H9 (cell line): ENCODE measurements at regions not wholly inside any gene's neighbourhood (a gene's known extent, or its start where the extent isn't known, plus 50 kb on each side); places are given as distances from the start of the nearest gene placed in this dataset.

Source experiments
- DNase-seq: peaks from one replicate; pipeline ENCODE4 v3.0.0-alpha.2; 2017
- H2AFZ ChIP-seq: one replicate; pipeline ENCODE4 v1.6.1; 2013; ENCODE audit warnings: mild to moderate bottlenecking, low read length, control low read depth, moderate library complexity
- H2AK5ac ChIP-seq: 2 replicates; pipeline ENCODE4 v1.6.1; 2013; ENCODE audit warnings: low read length, control low read depth, mixed read lengths; ENCODE audit not compliant: insufficient read length
- H2BK120ac ChIP-seq: one replicate; pipeline ENCODE4 v1.6.1; 2013; ENCODE audit warnings: low read depth, mild to moderate bottlenecking, low read length, control low read depth, inconsistent platforms; ENCODE audit not compliant: poor library complexity, severe bottlenecking
- H2BK12ac ChIP-seq: 2 replicates; pipeline ENCODE4 v1.6.1; 2013; ENCODE audit warnings: low read length, control low read depth, mixed read lengths, low read depth; ENCODE audit not compliant: insufficient read length
- H2BK15ac ChIP-seq: 2 replicates; pipeline ENCODE4 v1.6.1; 2013; ENCODE audit warnings: low read depth, low read length, control low read depth
- H2BK20ac ChIP-seq: one replicate; pipeline ENCODE4 v1.6.1; 2013; ENCODE audit warnings: low read depth, mild to moderate bottlenecking, low read length, control low read depth, inconsistent platforms; ENCODE audit not compliant: poor library complexity, severe bottlenecking
- H2BK5ac ChIP-seq: 2 replicates; pipeline ENCODE4 v1.6.1; 2013; ENCODE audit warnings: low read length, control low read depth, mixed read lengths; ENCODE audit not compliant: insufficient read length
- H3K14ac ChIP-seq: 2 replicates; pipeline ENCODE4 v1.6.1; 2013; ENCODE audit warnings: low read length, control low read depth; ENCODE audit not compliant: insufficient read depth
- H3K18ac ChIP-seq: 2 replicates; pipeline ENCODE4 v1.6.1; 2013; ENCODE audit warnings: low read depth, mild to moderate bottlenecking, mixed read lengths, low read length, control low read depth; ENCODE audit not compliant: insufficient read length
- H3K23ac ChIP-seq: 2 replicates; pipeline ENCODE4 v1.6.1; 2013; ENCODE audit warnings: low read length, control low read depth, mixed read lengths, low read depth; ENCODE audit not compliant: insufficient read length
- H3K23me2 ChIP-seq: 2 replicates; pipeline ENCODE4 v1.6.1; 2013; ENCODE audit warnings: low read depth, mild to moderate bottlenecking, mixed read lengths, low read length, control low read depth; ENCODE audit not compliant: insufficient read length, poor library complexity, severe bottlenecking
- H3K27ac ChIP-seq: 2 replicates; pipeline ENCODE4 v1.5.1; 2013; ENCODE audit warnings: low read length, control low read depth, mixed read lengths, low read depth; ENCODE audit not compliant: insufficient read length
- H3K27me3 ChIP-seq: 2 replicates; pipeline ENCODE4 v1.6.1; 2013; ENCODE audit warnings: low read length, control low read depth, inconsistent platforms; ENCODE audit not compliant: insufficient read depth
- H3K4ac ChIP-seq: 2 replicates; pipeline ENCODE4 v1.6.1; 2013; ENCODE audit warnings: low read depth, mild to moderate bottlenecking, control low read depth, inconsistent platforms, low read length, moderate library complexity
- H3K4me1 ChIP-seq: 2 replicates; pipeline ENCODE4 v1.6.1; 2013; ENCODE audit warnings: low read length, control low read depth, inconsistent platforms; ENCODE audit not compliant: insufficient read depth
- H3K4me2 ChIP-seq: 2 replicates; pipeline ENCODE4 v1.6.1; 2013; ENCODE audit warnings: low read length, control low read depth, mixed read lengths; ENCODE audit not compliant: insufficient read length, insufficient read depth
- H3K56ac ChIP-seq: 2 replicates; pipeline ENCODE4 v1.6.1; 2013; ENCODE audit warnings: low read depth, mild to moderate bottlenecking, mixed read lengths, low read length, control low read depth; ENCODE audit not compliant: insufficient read length
- H3K79me1 ChIP-seq: 2 replicates; pipeline ENCODE4 v1.6.1; 2013; ENCODE audit warnings: low read depth, mild to moderate bottlenecking, moderate library complexity, low read length, control low read depth, inconsistent platforms; ENCODE audit not compliant: insufficient read depth, poor library complexity, severe bottlenecking
- H3K79me2 ChIP-seq: 2 replicates; pipeline ENCODE4 v1.6.1; 2013; ENCODE audit warnings: low read length, control low read depth, inconsistent platforms; ENCODE audit not compliant: insufficient read depth
- H3K9ac ChIP-seq: 2 replicates; pipeline ENCODE4 v1.6.1; 2013; ENCODE audit warnings: low read length, control low read depth, mixed read lengths; ENCODE audit not compliant: insufficient read length; ENCODE audit errors: extremely low read depth
- H3K9me3 ChIP-seq: one replicate; pipeline ENCODE4 v1.6.1; 2013; ENCODE audit warnings: low read depth, low read length, inconsistent platforms; ENCODE audit not compliant: control insufficient read depth
- H3T11ph ChIP-seq: one replicate; pipeline ENCODE4 v1.6.1; 2013; ENCODE audit warnings: mild to moderate bottlenecking, low read length, control low read depth, inconsistent platforms
- H4K20me1 ChIP-seq: one replicate; pipeline ENCODE4 v1.6.1; 2013; ENCODE audit not compliant: control insufficient read depth, insufficient read length, insufficient read depth
- H4K5ac ChIP-seq: 2 replicates; pipeline ENCODE4 v1.6.1; 2013; ENCODE audit warnings: low read depth, mild to moderate bottlenecking, mixed read lengths, low read length, control low read depth; ENCODE audit not compliant: insufficient read length
- H4K8ac ChIP-seq: replicated peaks from 2 replicates; pipeline ENCODE4 v1.6.1; 2013; ENCODE audit warnings: low read length, control low read depth, mixed read lengths, low read depth; ENCODE audit not compliant: insufficient read length
- H4K91ac ChIP-seq: 2 replicates; pipeline ENCODE4 v1.6.1; 2013; ENCODE audit warnings: low read depth, mild to moderate bottlenecking, moderate library complexity, mixed read lengths, low read length, control low read depth; ENCODE audit not compliant: insufficient read length
- H3K27ac Mint-ChIP-seq, 3 experiments: 2 replicates in 2 of 3; 3 replicates in 1 of 3; pipeline ENCODE4 v1.8.0; 2020 to 2021; ENCODE audit warnings: mixed read lengths in 3 of 3, mild to moderate bottlenecking in 1 of 3, moderate library complexity in 1 of 3
- H3K27me3 Mint-ChIP-seq: 2 replicates; pipeline ENCODE4 v1.8.0; 2021; ENCODE audit warnings: low read depth, mild to moderate bottlenecking, moderate library complexity, mixed read lengths
- H3K36me3 Mint-ChIP-seq, 3 experiments: 2 replicates in 2 of 3; 3 replicates in 1 of 3; pipeline ENCODE4 v1.8.0; 2020 to 2021; ENCODE audit warnings: low read depth in 3 of 3, mixed read lengths in 3 of 3; ENCODE audit not compliant: insufficient read depth in 1 of 3
- H3K4me1 Mint-ChIP-seq, 2 experiments: 2 replicates each; pipeline ENCODE4 v1.8.0; 2020; ENCODE audit warnings: mixed read lengths in 2 of 2
- H3K4me3 Mint-ChIP-seq, 2 experiments: 2 replicates in 1 of 2; 3 replicates in 1 of 2; pipeline ENCODE4 v1.8.0; 2020 to 2021; ENCODE audit warnings: mild to moderate bottlenecking in 2 of 2, mixed read lengths in 2 of 2, moderate library complexity in 1 of 2
- H3K9me3 Mint-ChIP-seq, 2 experiments: 2 replicates in 1 of 2; 3 replicates in 1 of 2; pipeline ENCODE4 v1.8.0; 2020; ENCODE audit warnings: mild to moderate bottlenecking in 2 of 2, mixed read lengths in 2 of 2, moderate library complexity in 1 of 2
- WGBS: extraction: QIAGEN DNeasy Blood & Tissue Kit; methylation state at CpG from one replicate; pipeline ENCODE4 v1.1.7; 2013; ENCODE audit warnings: missing lambda C conversion rate, low lambda C conversion rate, mixed read lengths; ENCODE audit not compliant: insufficient read length; ENCODE audit errors: extremely low coverage; 5-methylcytosine and 5-hydroxymethylcytosine counted together
- TF ChIP-seq, protein P1 (sequence below): fragments of 200-600 bp; sonication (generic); conservative IDR thresholded peaks from 3 replicates; pipeline ENCODE4 v1.8.0; 2021; ENCODE audit warnings: antibody characterized with exemption, mild to moderate bottlenecking

DNA sequence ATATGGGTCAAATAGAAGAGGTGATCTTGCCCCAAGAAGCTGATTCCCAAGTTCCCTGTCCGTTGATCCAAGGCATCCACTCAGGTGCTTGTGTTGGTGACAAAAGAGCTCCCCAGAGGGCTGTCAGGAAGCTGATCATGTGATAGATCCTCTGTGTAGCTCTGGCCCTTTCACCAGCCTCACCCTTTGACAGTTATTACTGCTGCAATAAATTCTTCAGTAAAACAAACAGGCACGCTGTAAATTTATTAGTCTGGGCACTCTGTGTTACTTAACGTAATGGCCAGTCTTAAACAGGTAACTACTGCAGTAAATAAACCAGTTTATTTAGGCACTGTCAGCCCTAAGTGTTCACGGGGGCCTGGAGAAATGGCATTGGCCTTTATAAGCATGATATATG, 473.9 kb downstream of the BCL11B start:
- WGBS, result no CpG with 5 or more reads among the region's 4 CpGs
- Histone ChIP-seq H3K23ac (no peak overlapping the region), H4K8ac (no peak overlapping the region), H3K79me2 (no peaks in the 10 kb centered on the region), H3K23me2 (no peaks in the 10 kb centered on the region), H3K4me1 (no peaks in the 10 kb centered on the region), H3K4ac (no peak overlapping the region), H3K14ac (no peak overlapping the region), H3T11ph (no peak overlapping the region), H2BK12ac (no peak overlapping the region), H2AK5ac (no peak overlapping the region), H3K9ac (no peak overlapping the region), H3K27ac (no peak overlapping the region), H3K4me2 (no peak overlapping the region), H2BK5ac (no peak overlapping the region), H2BK120ac (no peak overlapping the region), H3K18ac (no peak overlapping the region), H4K20me1 (no peaks in the 10 kb centered on the region), H3K27me3 (no peaks in the 10 kb centered on the region), H2BK15ac (no peak overlapping the region), H4K91ac (no peak overlapping the region), H3K79me1 (no peaks in the 10 kb centered on the region), H4K5ac (no peak overlapping the region), H3K9me3 (no peaks in the 10 kb centered on the region), H2BK20ac (no peak overlapping the region), H3K56ac (no peak overlapping the region), H2AFZ (no peak overlapping the region)
- H3K36me3 Mint-ChIP-seq, result peaks cover 4 to 16% (median 6%) of the 10 kb centered on the region in 3 experiments; a peak in 5 of 7 replicates
- DNase-seq, result no peak
- peaks cover 4% of the 10 kb centered on the region; the same call in 1 of the 2 replicates for H3K27me3 Mint-ChIP-seq
- no peak overlapping the region for H3K4me3 Mint-ChIP-seq
- 0 out of 4 replicates have a peak, but pooled peaks cover 0 to 7% of the 10 kb centered on the region in 2 experiments for H3K4me1 Mint-ChIP-seq
- TF ChIP-seq, protein P1, sequence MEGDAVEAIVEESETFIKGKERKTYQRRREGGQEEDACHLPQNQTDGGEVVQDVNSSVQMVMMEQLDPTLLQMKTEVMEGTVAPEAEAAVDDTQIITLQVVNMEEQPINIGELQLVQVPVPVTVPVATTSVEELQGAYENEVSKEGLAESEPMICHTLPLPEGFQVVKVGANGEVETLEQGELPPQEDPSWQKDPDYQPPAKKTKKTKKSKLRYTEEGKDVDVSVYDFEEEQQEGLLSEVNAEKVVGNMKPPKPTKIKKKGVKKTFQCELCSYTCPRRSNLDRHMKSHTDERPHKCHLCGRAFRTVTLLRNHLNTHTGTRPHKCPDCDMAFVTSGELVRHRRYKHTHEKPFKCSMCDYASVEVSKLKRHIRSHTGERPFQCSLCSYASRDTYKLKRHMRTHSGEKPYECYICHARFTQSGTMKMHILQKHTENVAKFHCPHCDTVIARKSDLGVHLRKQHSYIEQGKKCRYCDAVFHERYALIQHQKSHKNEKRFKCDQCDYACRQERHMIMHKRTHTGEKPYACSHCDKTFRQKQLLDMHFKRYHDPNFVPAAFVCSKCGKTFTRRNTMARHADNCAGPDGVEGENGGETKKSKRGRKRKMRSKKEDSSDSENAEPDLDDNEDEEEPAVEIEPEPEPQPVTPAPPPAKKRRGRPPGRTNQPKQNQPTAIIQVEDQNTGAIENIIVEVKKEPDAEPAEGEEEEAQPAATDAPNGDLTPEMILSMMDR, result no peak
- H3K27ac Mint-ChIP-seq, result no peak overlapping the region
- peaks cover 11 to 14% of the 10 kb centered on the region in 2 experiments for H3K9me3 Mint-ChIP-seq
